GM13977 (cell line): ENCODE measurements at regions not wholly inside any gene's neighbourhood (a gene's known extent, or its start where the extent isn't known, plus 50 kb on each side); places are given as distances from the start of the nearest gene placed in this dataset.

Experiments
- DNase-seq: peaks from one replicate; pipeline ENCODE4 v3.0.0; 2012; ENCODE audit warnings: low spot score
- CTCF ChIP-seq: IDR thresholded peaks from 2 replicates; pipeline ENCODE4 v1.5.1; 2012; ENCODE audit warnings: mild to moderate bottlenecking, control low read depth; ENCODE audit not compliant: insufficient read depth; ENCODE audit errors: extremely low read depth, missing control alignments
- in situ Hi-C: fragments of 300-500 bp; cut with MboI; formaldehyde crosslinking; loops from one replicate; pipeline ENCODE4 v1.12.0; 2022; ENCODE audit warnings: low sequenced_read_pairs, low pct_unique_long_range_greater_than_20kb, mixed read lengths, inconsistent platforms; ENCODE audit not compliant: unreplicated experiment

- in situ Hi-C loops, result no loop called here
- no peak for TF ChIP-seq CTCF
- DNase-seq, result no peak
These were observed 395.1 kb upstream of the ANKRD30A start for GRCh38 chr10:36730316-36730715.

- in situ Hi-C loops, result no loop called here
- no peak for TF ChIP-seq CTCF
- DNase-seq, result no peak
These were observed 396.8 kb upstream of the ANKRD30A start for GRCh38 chr10:36728626-36729025.

- no peak for DNase-seq
- in situ Hi-C loops, result no loop called here
- no peak for TF ChIP-seq CTCF
These were observed 399.5 kb upstream of the ANKRD30A start for GRCh38 chr10:36725581-36726520.

- TF ChIP-seq CTCF, result no peak
- no peak for DNase-seq
- in situ Hi-C loops, result no loop called here
These were observed 402.6 kb upstream of the ANKRD30A start for GRCh38 chr10:36722777-36723176.

GRCh38 chr10:36721871-36722270 lies 403.5 kb upstream of the ANKRD30A start:
- no peak for TF ChIP-seq CTCF
- DNase-seq, result no peak
- in situ Hi-C loops, result no loop called here

- DNase-seq, result no peak
- no peak for TF ChIP-seq CTCF
- in situ Hi-C loops, result no loop called here
These were observed 404.5 kb upstream of the ANKRD30A start for GRCh38 chr10:36720895-36721294.

GRCh38 chr10:36717118-36717517 lies 408.3 kb upstream of the ANKRD30A start:
- in situ Hi-C loops, result no loop called here
- no peak for TF ChIP-seq CTCF
- DNase-seq, result no peak
